OCI-LY7 (cell line): ENCODE measurements at regions not wholly inside any gene's neighbourhood (a gene's known extent, or its start where the extent isn't known, plus 50 kb on each side); places are given as distances from the start of the nearest gene placed in this dataset.

ENCODE experiments used
- BruUV-seq: library from RNA; stranded (reverse); fragments of 400-500 nt; replicated peaks from 2 replicates; lab custom pipeline; 2021; lab: Mats Ljungman, UMichigan
- CTCF ChIA-PET: fragments of 300-600 bp; sonication (Branson Sonifier 250); formaldehyde crosslinking; loops from one replicate; lab custom pipeline; 2022; ENCODE audit warnings: antibody characterized with exemption; ENCODE audit not compliant: unreplicated experiment; lab: Charles Lee
- POLR2A ChIA-PET: fragments of 300-600 bp; sonication (Branson Sonifier 250); formaldehyde crosslinking; loops from one replicate; lab custom pipeline; 2022; ENCODE audit warnings: antibody characterized with exemption; lab: Charles Lee
- DNase-seq: peaks from one replicate; pipeline ENCODE4 v3.0.0-alpha.2; 2015; ENCODE audit warnings: low spot score
- H2AFZ ChIP-seq: fragments of 200-600 bp; sonication (generic), shearing (Covaris generic); 2 replicates; pipeline ENCODE4 v1.6.1; 2014; ENCODE audit warnings: mild to moderate bottlenecking, antibody characterized with exemption, low read length, moderate library complexity
- H3K27ac ChIP-seq: fragments of 200-600 bp; sonication (generic); 2 replicates; pipeline ENCODE4 v1.5.1; 2014; ENCODE audit warnings: mixed run types, low read depth, mild to moderate bottlenecking, moderate library complexity, low read length, inconsistent platforms; ENCODE audit not compliant: poor library complexity, severe bottlenecking
- H3K36me3 ChIP-seq: fragments of 200-600 bp; sonication (generic); 2 replicates; pipeline ENCODE4 v1.6.1; 2014; ENCODE audit warnings: mild to moderate bottlenecking, antibody characterized with exemption, low read length, moderate library complexity, mixed read lengths; ENCODE audit not compliant: insufficient read depth
- H3K4me1 ChIP-seq: fragments of 200-600 bp; sonication (generic); 2 replicates; pipeline ENCODE4 v1.5.1; 2014; ENCODE audit warnings: mild to moderate bottlenecking, low read length; ENCODE audit not compliant: insufficient read depth, poor library complexity, severe bottlenecking
- H3K4me2 ChIP-seq: fragments of 200-600 bp; sonication (generic); 2 replicates; pipeline ENCODE4 v1.6.1; 2014; ENCODE audit warnings: mild to moderate bottlenecking, low read length
- H3K4me3 ChIP-seq: fragments of 200-600 bp; sonication (generic); 2 replicates; pipeline ENCODE4 v1.5.1; 2014; ENCODE audit warnings: mild to moderate bottlenecking, low read depth, low read length; ENCODE audit not compliant: poor library complexity, severe bottlenecking
- H3K79me2 ChIP-seq: fragments of 200-600 bp; sonication (generic); 2 replicates; pipeline ENCODE4 v1.6.1; 2016; ENCODE audit warnings: low read depth, mild to moderate bottlenecking, low read length, moderate library complexity, mixed read lengths; ENCODE audit not compliant: insufficient read depth
- H3K9me2 ChIP-seq: fragments of 200-600 bp; sonication (generic); 2 replicates; pipeline ENCODE4 v1.6.1; 2016; ENCODE audit warnings: mild to moderate bottlenecking, low read length, mixed read lengths; ENCODE audit not compliant: insufficient read depth
- H3K9me3 ChIP-seq: fragments of 200-600 bp; sonication (generic); 2 replicates; pipeline ENCODE4 v1.6.1; 2014; ENCODE audit warnings: mild to moderate bottlenecking, mixed run types, low read length, mixed read lengths
- H4K20me1 ChIP-seq: fragments of 200-600 bp; sonication (generic); 2 replicates; pipeline ENCODE4 v1.6.1; 2014; ENCODE audit warnings: mild to moderate bottlenecking, antibody characterized with exemption, low read length, moderate library complexity, mixed read lengths; ENCODE audit not compliant: insufficient read depth
- CTCF ChIP-seq: fragments of 200-600 bp; sonication (generic); conservative IDR thresholded peaks from 2 replicates; pipeline ENCODE4 v1.5.1; 2014; ENCODE audit warnings: mild to moderate bottlenecking, antibody characterized with exemption, low read length, moderate library complexity, mixed read lengths
- EZH2phosphoT487 ChIP-seq: fragments of 200-600 bp; sonication (generic); IDR thresholded peaks from 2 replicates; pipeline ENCODE4 v1.6.1; 2018; ENCODE audit warnings: low read depth, borderline replicate concordance, mild to moderate bottlenecking, mixed run types, antibody characterized with exemption, low read length, moderate library complexity, mixed read lengths
- intact Hi-C: fragments of 100-400 bp; cut with micrococcal nuclease; formaldehyde crosslinking; loops from one replicate; pipeline ENCODE4 v1.10.0; 2022; ENCODE audit not compliant: unreplicated experiment

- no TSS peak for BruUV-seq
- Histone ChIP-seq H3K4me3 (no peak overlapping the region), H3K9me3 (no peaks in the 10 kb centered on the region), H3K4me1 (no peaks in the 10 kb centered on the region), H3K4me2 (no peak overlapping the region), H2AFZ (no peak overlapping the region), H3K36me3 (no peaks in the 10 kb centered on the region), H3K27ac (no peak overlapping the region), H4K20me1 (no peaks in the 10 kb centered on the region), H3K79me2 (no peaks in the 10 kb centered on the region), H3K9me2 (no peaks in the 10 kb centered on the region)
- intact Hi-C loops = no loop called here
- ChIA-PET POLR2A (no interaction called here), CTCF (no interaction called here)
- no peak for DNase-seq
- TF ChIP-seq EZH2phosphoT487 (no peak), CTCF (no peak)
These were observed 70.0 kb downstream of the MZT1 start for GRCh38 chr13:72657379-72657778.

GRCh38 chr13:72656357-72656756 lies 71.1 kb downstream of the MZT1 start:
- H3K4me2 ChIP-seq = no peak overlapping the region
- H3K36me3 ChIP-seq = no peaks in the 10 kb centered on the region
- no peaks in the 10 kb centered on the region for H3K9me3 ChIP-seq
- DNase-seq = no peak
- H2AFZ ChIP-seq = no peak overlapping the region
- BruUV-seq = no TSS peak
- H3K27ac ChIP-seq = no peak overlapping the region
- no peaks in the 10 kb centered on the region for H3K79me2 ChIP-seq
- TF ChIP-seq EZH2phosphoT487 (no peak), CTCF (no peak)
- H3K4me3 ChIP-seq = no peak overlapping the region
- no peaks in the 10 kb centered on the region for H4K20me1 ChIP-seq
- intact Hi-C loops = no loop called here
- ChIA-PET POLR2A (interaction anchor here (0.6 to 0.7 kb wide), 2 partner anchors 22 to 844 kb away, joined by 3 to 6 read pairs; no protein-coding TSS in a partner anchor), CTCF (no interaction called here)
- H3K4me1 ChIP-seq = no peaks in the 10 kb centered on the region
- no peaks in the 10 kb centered on the region for H3K9me2 ChIP-seq

GRCh38 chr13:72653506-72653905 lies 73.9 kb downstream of the MZT1 start:
- no peak overlapping the region for H3K27ac ChIP-seq
- ChIA-PET POLR2A (interaction anchor here (0.6 to 0.7 kb wide), 3 partner anchors 13 to 946 kb away, joined by 3 to 7 read pairs (median 5); no protein-coding TSS in a partner anchor), CTCF (no interaction called here)
- no peak overlapping the region for H3K4me2 ChIP-seq
- no peaks in the 10 kb centered on the region for H4K20me1 ChIP-seq
- H3K4me3 ChIP-seq = no peak overlapping the region
- no peaks in the 10 kb centered on the region for H3K4me1 ChIP-seq
- BruUV-seq = no TSS peak
- H3K79me2 ChIP-seq = no peaks in the 10 kb centered on the region
- no peak for TF ChIP-seq CTCF
- TF ChIP-seq EZH2phosphoT487 = no peak
- H3K36me3 ChIP-seq = no peaks in the 10 kb centered on the region
- no peak for DNase-seq
- no peaks in the 10 kb centered on the region for H3K9me2 ChIP-seq
- no peaks in the 10 kb centered on the region for H3K9me3 ChIP-seq
- no peak overlapping the region for H2AFZ ChIP-seq
- intact Hi-C loops = no loop called here
